HG02981 (cell line): ENCODE measurements at regions not wholly inside any gene's neighbourhood (a gene's known extent, or its start where the extent isn't known, plus 50 kb on each side); places are given as distances from the start of the nearest gene placed in this dataset.
"Not testable (repeated sequence)": the region's sequence is repeated elsewhere in the genome, so short reads cannot be mapped to it uniquely, and the experiment has no call there.

Experiments
- ATAC-seq: cut with Tn5 transposase; IDR thresholded peaks from one replicate; pipeline ENCODE4 v1.9.1; 2021; ENCODE audit warnings: mild to moderate bottlenecking, moderate library complexity; ENCODE audit not compliant: unreplicated experiment

GRCh38 chr10:63077800-63078199 lies 55.3 kb upstream of the NRBF2 start:
- no peak for ATAC-seq

DNA sequence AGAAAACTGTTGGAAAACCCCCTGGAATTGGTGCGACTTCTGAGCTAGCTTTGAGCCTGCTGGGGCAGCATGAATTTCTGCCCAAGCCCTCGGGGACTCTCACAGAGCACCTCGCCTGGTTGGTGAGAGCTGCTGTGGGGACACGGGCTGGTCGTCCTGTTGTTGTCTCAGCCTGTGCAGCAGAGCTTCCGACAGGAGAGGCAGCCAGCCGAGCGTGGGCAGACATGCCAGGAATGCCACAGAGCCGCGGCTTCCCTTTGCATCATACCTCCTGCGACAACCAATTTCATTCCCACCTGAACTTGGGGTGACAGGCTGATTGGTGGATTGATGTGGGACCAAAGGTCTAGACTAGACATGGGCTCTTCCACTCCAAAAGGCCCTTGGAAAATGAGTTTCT lies 60.2 kb upstream of the NRBF2 start:
- no peak for ATAC-seq

- no peak for ATAC-seq
Observed at GRCh38 chr10:63071145-63071544, 62.0 kb upstream of the NRBF2 start.

GRCh38 chr10:63069318-63069717 lies 63.8 kb upstream of the NRBF2 start:
- no peak for ATAC-seq

- ATAC-seq: no peak
Observed at GRCh38 chr10:63068246-63068645, 64.9 kb upstream of the NRBF2 start.

DNA sequence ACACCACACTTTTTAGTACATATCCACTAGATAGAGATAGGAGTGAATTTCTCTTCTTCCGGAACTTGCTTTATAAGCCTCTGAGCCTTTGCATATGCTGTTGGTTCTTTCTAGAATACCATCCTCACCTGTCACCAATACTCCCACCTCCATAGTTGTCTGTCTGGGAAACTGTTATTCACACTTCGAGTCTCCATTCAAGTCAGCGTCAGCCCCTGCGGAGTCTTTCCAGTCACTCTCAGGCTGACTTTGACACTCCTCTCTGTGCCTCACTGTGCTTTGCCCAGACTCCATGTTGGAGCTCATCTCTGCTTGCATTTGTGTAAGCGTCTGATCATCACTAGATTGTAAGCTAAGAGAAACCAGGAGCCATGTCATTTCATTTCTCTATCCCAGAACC lies 66.5 kb upstream of the NRBF2 start:
- ATAC-seq: no peak

DNA sequence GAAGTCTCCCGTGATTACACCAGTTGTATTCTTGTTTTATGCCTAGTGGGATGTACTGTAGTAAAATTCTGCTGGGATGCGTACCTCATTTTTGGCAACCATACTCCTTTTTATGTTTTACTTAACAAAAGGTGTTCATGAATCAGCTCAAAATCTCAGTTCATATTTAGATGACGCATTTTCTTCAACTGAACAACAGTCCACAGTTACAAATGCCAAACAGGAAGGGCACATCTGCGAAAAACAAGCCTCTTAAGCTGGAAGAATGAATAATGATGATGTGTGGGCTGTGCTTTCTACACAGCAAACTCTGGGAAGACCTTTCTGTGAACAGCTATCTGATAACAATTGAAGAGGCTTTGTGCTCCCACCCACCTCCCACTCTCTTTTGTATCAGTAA lies 68.4 kb upstream of the NRBF2 start:
- ATAC-seq: no peak

GRCh38 chr10:63058236-63058635 lies 74.9 kb upstream of the NRBF2 start:
- ATAC-seq: no peak

DNA sequence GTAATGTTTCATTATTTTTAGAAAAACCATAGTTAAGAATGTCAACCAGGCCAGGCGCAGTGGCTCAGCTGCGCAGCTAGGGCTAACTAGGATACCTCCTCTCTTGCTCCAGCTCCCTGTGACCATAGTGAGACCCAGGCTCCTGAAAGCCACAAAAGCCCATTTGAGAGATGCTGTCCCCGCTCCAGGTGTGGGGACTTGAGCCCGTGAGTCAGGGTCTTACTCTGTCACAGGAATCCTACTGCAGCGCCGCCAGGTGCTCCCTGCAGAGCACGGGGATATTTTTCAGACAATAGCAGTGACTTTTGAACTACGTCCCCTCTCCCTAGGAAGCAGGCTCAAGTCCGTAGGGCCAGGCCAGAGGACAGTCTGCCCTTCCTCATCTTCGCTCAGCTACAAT lies 75.6 kb upstream of the NRBF2 start:
- no peak for ATAC-seq

- no peak for ATAC-seq
Observed at GRCh38 chr10:63055705-63056104, 77.4 kb upstream of the NRBF2 start.

- no peak for ATAC-seq
Observed at GRCh38 chr10:63054889-63055611, 78.1 kb upstream of the NRBF2 start.

GRCh38 chr10:63052083-63052482 lies 81.0 kb upstream of the NRBF2 start:
- ATAC-seq: no peak

- ATAC-seq: no peak
Observed at GRCh38 chr10:63042256-63042655, 90.9 kb upstream of the NRBF2 start.

- not testable (repeated sequence) for ATAC-seq
Observed at GRCh38 chr10:63033616-63034185, 99.4 kb upstream of the NRBF2 start.

- ATAC-seq: no peak
Observed at GRCh38 chr10:63030536-63030935, 102.6 kb upstream of the NRBF2 start.

DNA sequence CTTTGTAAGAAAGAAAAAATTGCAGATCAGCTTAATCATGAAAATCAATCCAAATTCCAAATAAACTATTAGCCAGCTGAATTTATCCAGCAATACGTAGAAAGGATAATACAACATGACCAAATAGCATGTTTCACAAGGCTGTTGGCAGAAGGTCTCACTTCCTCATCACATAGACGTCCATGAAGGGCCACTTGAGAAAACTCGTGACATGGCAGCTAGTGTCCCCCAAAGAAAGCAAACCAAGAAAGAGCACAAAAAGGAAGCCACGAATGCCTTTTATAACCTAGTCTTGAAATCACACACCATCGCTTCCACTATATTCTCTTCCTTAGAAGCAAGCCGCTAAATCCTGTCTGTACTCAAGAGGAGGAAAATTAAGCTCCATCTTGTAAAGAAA lies 105.6 kb upstream of the NRBF2 start:
- no peak for ATAC-seq

GRCh38 chr10:63021225-63021624 lies 111.9 kb upstream of the NRBF2 start:
- no peak for ATAC-seq

DNA sequence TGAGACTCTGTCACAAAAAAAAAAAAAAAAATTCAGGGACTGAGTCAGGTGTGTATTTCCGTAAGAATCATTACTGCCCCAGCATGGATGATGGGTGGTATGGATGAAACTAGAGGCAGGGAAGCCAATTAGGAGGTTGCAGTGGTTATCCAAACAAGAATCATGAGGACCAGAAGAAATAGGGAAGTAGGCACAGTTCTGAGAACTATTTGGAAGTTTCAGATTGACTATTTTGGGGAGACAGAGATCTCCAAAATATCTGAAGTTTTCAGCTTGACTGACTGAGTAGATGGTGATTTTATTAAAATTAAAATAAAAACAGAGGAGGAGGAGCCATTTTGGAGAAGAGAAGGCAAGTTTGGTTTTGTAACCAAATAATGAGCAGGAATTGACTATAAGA lies 119.4 kb upstream of the NRBF2 start:
- ATAC-seq: no peak

DNA sequence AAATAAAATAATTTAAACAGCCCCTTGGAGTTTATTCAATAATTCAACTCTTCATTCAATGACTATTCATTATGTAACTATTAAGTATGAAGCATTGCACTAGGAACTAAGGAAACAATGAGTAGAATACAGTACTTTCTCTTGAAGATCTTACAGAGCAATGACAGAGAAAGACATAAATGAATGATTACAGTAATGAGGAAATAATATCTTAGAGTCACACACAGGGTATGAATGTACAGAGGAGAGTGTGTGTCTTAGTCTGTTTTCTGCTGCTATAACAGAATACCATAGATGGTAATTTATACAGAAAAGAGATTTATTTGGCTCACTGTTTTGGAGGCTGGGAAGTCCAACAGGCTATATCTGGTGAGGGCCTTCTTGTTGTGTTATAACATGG lies 120.5 kb upstream of the NRBF2 start:
- no peak for ATAC-seq

DNA sequence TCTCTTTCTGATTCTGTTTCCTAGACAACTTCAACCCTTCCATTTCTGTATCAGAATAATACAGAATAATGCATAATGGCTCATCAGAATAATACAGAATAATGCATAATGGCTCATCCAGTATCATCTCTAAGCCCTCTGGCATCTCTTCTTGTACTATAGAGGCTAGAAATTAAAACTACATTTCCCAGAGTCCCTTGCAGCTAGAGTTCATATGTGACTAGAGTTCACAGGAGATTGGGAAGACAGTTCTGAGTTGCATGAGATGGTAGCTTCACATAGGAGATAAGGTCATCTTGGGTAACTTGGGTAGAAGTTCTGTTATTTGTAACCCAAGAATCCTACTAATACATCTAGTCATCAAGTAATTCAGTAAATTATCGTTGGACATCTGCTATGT lies 122.9 kb upstream of the NRBF2 start:
- no peak for ATAC-seq

DNA sequence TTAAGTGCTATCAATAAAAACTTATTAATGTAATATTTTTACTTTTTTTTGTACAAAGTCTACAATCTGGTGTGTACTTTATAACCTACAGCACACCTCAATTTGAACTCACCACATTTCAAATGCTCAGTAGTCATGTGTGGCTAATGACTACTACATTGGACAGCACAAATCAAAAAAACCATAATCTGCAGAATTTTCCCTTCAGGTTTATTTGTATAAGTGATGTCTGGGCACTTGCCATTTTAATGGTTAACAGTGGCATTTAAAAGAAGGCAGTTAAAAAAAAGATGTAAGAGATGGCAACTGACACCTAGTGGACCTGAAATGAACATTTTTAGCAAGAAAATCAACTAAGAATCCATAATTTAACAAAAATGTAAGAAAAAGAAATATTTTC lies 124.6 kb upstream of the NRBF2 start:
- no peak for ATAC-seq

- ATAC-seq: no peak
Observed at GRCh38 chr10:63007112-63007511, 126.0 kb upstream of the NRBF2 start.

GRCh38 chr10:63005246-63005645 lies 127.9 kb upstream of the NRBF2 start:
- ATAC-seq: no peak
